HG03558 (cell line): ENCODE measurements at regions not wholly inside any gene's neighbourhood (a gene's known extent, or its start where the extent isn't known, plus 50 kb on each side); places are given as distances from the start of the nearest gene placed in this dataset.

Experiments used
- ATAC-seq: cut with Tn5 transposase; IDR thresholded peaks from one replicate; pipeline ENCODE4 v1.9.1; 2021; ENCODE audit warnings: moderate number of reproducible peaks; ENCODE audit not compliant: unreplicated experiment; ENCODE audit errors: extremely low read depth

GRCh38 chr9:84393266-84393950 lies 52.9 kb upstream of the SLC28A3 start:
- ATAC-seq, result no peak

DNA sequence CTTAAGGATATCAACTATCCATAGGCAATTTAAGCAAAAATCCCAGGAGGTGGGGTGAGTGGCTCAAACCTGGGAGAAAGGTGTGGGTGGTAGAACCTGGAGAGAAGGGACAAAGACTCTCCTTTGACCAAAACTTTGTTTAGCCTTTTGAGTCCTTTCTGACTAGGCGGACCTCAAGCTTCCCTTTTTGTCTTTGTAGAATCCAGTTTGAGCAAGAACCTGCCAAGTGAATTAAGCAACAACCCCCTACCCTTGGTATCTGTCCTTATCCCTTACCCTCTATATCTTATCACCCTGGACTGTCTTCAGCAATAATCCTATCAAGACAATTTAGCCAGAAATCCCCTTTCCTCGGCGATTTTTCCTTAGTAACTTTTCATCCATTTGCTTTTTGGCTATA lies 53.5 kb upstream of the SLC28A3 start:
- ATAC-seq, result no peak

GRCh38 chr9:84397151-84397728 lies 56.7 kb upstream of the SLC28A3 start:
- no peak for ATAC-seq

- no peak for ATAC-seq
These were observed 57.3 kb upstream of the SLC28A3 start for GRCh38 chr9:84397822-84398221.

- ATAC-seq, result no peak
These were observed 62.0 kb upstream of the SLC28A3 start for GRCh38 chr9:84402517-84402916.

- ATAC-seq, result no peak
These were observed 62.7 kb upstream of the SLC28A3 start for GRCh38 chr9:84403288-84403687.

- no peak for ATAC-seq
These were observed 63.6 kb upstream of the SLC28A3 start for GRCh38 chr9:84404095-84404686.

DNA sequence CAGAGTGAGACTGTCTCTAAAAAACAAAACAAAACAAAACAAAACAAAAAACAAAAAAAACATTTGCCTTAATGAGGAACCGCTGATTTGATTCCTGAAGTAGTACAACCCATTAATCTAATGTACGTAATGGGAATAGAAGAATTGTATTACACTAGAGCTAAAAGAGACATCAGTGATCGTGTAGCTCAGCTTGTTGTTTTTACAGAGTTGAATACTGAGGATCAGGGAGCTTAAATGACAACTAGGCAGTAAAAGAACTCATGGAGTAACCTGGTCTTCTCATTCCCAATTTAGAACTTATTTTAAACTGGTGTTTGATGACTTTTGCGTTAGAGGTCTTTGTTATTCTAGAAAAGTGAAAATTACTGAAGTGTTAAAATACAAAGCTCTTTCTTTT lies 65.1 kb upstream of the SLC28A3 start:
- no peak for ATAC-seq

DNA sequence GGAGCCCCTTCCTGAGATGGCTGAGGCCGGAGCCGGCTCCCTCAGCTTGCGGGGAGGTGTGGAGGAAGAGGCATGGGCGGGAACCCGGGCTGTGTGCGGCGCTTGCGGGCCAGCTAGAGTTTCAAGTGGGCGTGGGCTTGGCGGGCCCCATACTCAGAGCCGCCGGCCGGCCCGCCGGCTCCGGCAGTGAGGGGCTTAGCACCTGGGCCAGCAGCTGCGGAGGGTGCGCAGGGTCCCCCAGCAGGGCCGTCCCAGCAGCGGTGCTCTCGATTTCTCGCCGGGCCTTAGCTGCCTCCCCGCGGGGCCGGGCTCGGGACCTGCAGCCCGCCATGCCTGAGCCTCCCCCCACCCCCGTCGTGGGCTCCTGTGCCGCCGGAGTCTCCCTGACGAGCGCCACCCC lies 67.9 kb upstream of the SLC28A3 start:
- no peak for ATAC-seq

- no peak for ATAC-seq
These were observed 71.2 kb upstream of the SLC28A3 start for GRCh38 chr9:84411683-84412267.

DNA sequence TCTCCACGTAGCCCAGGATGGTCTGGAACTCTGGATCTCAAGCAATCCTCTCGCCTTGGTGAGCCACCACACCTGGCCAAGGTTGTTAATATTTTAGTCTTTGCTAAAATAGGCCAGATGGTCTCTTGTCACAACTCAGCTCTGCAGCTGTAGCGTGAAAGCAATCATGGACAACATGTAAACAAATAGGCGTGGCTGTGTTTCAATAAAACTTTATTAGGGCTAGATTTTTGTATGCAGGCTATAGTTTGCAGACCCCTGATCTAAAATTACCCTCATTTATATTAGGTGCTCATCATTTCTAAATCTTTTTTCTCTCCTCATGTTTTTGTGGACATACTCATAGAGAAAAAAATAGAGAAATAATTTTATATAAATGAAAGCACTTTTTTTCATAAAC lies 72.1 kb upstream of the SLC28A3 start:
- no peak for ATAC-seq

- no peak for ATAC-seq
These were observed 72.7 kb upstream of the SLC28A3 start for GRCh38 chr9:84413301-84413700.

DNA sequence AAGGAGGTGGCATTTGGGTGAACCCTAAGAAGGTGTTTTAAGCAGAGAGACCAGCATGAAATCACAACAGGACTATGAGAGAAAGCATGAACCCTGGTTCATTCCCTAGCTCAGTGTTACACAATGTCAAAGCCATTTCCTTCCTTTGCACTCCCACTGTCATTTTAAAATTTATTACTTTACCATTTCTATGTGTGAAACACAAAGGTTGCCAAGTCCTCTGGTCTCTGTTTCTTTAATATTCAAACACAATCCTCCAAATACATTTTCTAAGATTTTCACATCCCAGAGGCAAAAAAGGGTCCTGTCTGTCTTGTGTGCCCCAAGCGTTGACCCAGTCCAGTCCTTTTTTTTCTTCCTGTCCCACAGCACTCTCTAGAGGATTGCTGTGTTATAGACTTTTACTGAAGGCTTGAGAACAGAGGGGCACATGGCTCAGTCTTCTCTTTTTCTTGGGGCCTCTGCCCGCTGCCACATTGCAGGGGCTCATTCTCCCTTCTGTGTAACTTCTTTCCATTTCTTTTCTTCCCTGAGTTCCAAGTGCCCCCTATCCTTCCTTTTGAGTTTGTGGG lies 78.6 kb upstream of the SLC28A3 start:
- ATAC-seq, result no peak

DNA sequence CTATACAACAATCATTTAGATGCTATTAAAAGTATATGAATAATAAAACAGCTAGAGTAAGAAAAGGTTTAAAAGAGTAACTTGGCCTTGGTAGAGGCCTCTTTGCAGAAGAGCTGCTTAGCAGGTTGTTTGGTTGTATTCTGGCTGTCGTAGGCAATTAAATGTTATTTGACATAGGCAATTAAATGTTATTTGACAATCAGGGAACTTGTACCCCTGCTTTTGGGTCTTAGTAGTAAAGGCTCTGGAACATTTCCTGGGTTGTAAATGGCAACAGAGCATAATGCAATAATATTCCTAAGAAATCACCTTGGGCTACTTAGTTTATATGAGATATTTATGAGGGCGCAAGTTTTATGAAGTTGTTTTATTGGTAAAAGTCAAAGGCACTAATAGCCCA lies 84.4 kb upstream of the SLC28A3 start:
- ATAC-seq, result no peak

- ATAC-seq, result no peak
These were observed 92.2 kb upstream of the SLC28A3 start for GRCh38 chr9:84432746-84433145.

DNA sequence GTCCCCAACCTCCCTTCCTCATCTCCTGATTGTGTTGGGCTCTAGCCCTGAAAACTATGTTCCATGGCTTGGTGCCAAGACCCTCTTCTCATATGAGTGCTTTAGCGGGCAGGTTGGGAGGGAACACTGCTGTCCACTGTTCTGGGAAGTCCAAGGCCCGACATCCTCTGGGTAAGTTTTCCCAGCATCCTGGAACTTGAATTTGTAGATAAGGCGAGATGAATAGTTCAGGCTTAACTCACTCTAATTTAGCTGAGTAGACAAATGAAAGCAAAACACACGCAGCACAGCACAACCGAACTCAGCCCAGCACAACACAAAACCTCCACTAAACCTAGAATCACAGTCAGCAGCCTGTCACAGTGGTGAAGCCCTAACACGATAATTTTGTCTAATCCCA lies 95.3 kb upstream of the SLC28A3 start:
- ATAC-seq, result no peak

DNA sequence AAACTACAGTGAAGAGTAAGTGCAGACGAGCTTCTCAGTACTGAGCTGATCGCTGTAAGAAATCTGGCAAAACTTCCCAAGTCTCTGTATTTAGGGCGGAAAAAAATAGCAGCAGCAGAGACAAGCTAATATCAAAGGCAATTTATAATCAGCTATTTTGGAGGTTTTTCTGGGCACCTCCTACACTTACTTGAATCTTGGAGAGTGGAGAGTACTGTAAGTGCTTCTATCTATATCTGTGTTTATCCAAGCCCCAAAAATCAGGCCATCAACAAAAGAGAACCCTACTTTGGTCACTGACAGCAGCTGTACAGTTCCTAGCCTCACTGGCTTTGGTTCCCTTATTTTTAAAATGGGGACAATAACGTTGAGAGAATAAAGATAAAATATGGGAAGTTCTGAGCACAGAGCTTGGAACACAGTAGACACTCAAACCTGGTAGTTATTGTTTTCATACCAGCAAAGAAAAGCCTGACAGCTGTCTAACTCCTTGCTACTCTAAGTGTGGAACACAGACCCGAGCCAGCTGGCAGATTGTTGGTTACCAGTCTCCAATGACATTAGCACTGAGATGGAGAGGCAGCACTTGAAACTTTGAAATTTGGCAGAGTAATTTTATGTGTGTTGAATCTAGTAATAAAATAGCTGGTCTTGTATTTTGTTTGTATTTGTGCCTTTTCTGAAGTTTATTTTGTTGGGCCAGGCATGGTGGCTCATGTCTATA lies 96.0 kb upstream of the SLC28A3 start:
- no peak for ATAC-seq

- no peak for ATAC-seq
These were observed 97.8 kb upstream of the SLC28A3 start for GRCh38 chr9:84438391-84438790.

DNA sequence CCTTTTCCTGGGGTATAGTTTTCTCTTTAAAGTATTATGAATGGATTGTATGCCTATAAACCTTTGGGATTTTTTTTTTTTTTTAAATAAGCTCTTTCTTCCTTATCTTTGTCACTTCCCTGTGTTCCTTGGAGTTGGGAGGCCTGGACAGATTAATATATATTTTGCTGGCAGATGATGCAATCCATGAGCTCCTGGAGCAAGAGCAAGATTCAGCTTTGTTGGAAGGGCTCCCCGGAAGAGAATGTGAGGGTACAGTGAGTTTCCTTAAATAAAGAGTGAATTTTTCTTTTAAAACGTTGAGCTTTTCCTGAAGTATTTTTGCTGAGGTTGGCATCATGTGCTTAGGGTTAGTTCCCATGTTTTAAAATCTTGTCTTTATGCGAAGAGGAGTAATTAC lies 98.7 kb upstream of the SLC28A3 start:
- ATAC-seq, result no peak

DNA sequence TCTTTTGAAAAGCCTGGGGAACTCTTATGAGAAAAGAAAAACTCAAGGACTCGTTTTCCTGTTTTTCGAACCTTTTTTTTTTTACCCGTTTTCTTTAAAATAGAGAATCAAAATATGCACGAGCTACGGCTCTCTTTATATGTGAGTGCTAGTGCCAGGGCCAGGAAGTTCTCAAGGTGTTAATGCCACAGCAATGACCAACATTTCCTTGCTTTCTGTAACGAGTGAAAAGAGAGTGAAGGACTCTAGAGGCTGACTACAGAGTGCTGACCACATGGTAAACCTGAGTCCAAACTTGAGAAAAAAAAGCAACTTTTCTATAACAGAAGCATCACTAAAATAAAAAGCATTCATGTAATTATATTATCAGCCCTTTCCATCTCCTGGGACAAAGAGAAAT lies 102.2 kb upstream of the SLC28A3 start:
- no peak for ATAC-seq

DNA sequence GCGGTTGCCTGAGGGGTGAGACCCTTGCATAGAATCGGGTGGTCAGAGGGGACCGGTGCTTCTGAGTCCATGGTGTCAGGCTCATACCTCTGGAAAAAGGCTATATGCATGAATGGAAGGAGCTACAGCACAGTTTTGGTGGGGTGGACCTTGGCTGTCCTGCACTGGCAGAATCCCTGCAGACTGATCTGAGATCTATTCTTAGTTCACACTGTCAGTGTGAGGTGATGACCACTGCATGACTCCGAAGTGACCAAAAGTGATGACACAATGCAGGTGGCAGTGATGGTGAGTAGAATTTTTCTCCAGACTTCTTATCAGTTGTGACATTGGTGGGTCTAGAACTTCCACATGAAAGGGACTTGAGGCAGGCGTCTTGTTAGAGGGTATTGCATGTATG lies 105.2 kb upstream of the SLC28A3 start:
- no peak for ATAC-seq
